Right cardiac atrium (tissue), 5 donors: ENCODE measurements at regions not wholly inside any gene's neighbourhood (a gene's known extent, or its start where the extent isn't known, plus 50 kb on each side); places are given as distances from the start of the nearest gene placed in this dataset.
A peak's percentile ranks its signal among the peaks of the same experiment; 100 is the strongest.

Experiments used
- ATAC-seq, 2 donors: fragments of 200-7000 bp; cut with Tn5 transposase; one replicate each; pipeline versions ENCODE4 v1.8.0 to v1.9.1; 2020; ENCODE audit warnings: moderate library complexity in 2 of 2, mild to moderate bottlenecking in 1 of 2
- DNase-seq, 3 donors: peaks; one replicate each; pipeline ENCODE4 v3.0.0-alpha.2; 2020
- H3K27ac ChIP-seq: one replicate; pipeline ENCODE4 v1.5.1; 2013; ENCODE audit warnings: mild to moderate bottlenecking, low read length, control low read depth, moderate library complexity
- H3K27me3 ChIP-seq: one replicate; pipeline ENCODE4 v1.6.1; 2013; ENCODE audit not compliant: control insufficient read depth, insufficient read depth
- H3K4me1 ChIP-seq: one replicate; pipeline ENCODE4 v1.6.1; 2013; ENCODE audit warnings: low read length; ENCODE audit not compliant: control insufficient read depth, insufficient read depth
- H3K4me3 ChIP-seq: one replicate; pipeline ENCODE4 v1.5.1; 2013; ENCODE audit warnings: low read length, control low read depth
- H3K9me3 ChIP-seq: one replicate; pipeline ENCODE4 v1.6.1; 2013; ENCODE audit warnings: low read length; ENCODE audit not compliant: control insufficient read depth
- WGBS: extraction: QIAGEN DNeasy Blood & Tissue Kit; methylation state at CpG from one replicate; pipeline ENCODE4 v1.1.7; 2013; 5-methylcytosine and 5-hydroxymethylcytosine counted together
- intact Hi-C, 4 donors: fragments of 100-400 bp; cut with DNase I; formaldehyde crosslinking; loops; one replicate each; pipeline versions ENCODE4 v1.11.0 to v1.14.0; 2022 to 2023
- donor health status: healthy with polysubstance abuse.
- donor health status: DM: no; HTN: yes; CAD: no.
- donor health status: DM: no; HTN: no; CAD: no.
- donor health status: DM: no; HTN: yes; CAD: no; lungs with severe emphysema.
- donor health status: DM: yes; HTN: yes; CAD: no.

- no peak overlapping the region for H3K4me3 ChIP-seq
- no peaks in the 10 kb centered on the region for H3K9me3 ChIP-seq
- intact Hi-C loops: no loop called here
- DNase-seq (no peak), ATAC-seq (no peak)
- 87% methylated on average over 2 of the region's 2 CpGs for WGBS
- H3K27ac ChIP-seq: no peak overlapping the region
- H3K27me3 ChIP-seq: no peaks in the 10 kb centered on the region
- no peaks in the 10 kb centered on the region for H3K4me1 ChIP-seq
Measured at GRCh38 chr15:94535298-94536048, 304.1 kb downstream of the MCTP2 start.

DNA sequence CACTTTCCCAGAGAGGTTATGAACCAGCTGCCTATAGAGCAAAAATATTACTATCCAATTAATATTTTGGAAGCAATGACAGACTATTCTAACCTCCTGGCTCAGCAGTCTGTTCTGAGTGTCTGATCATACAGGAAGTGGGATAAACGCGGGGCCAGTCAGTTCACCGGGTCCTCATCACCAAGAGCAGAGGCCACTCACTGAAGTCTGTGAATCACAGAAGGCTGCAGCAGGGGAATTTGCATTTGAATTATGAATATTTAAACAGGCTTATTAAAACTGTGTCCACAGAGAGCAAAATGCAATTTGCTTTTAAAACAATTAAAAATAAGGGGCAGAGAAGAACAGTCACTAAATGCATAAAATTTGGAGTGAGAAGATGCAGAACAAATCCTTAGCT lies 305.2 kb downstream of the MCTP2 start:
- Histone ChIP-seq H3K9me3 (no peaks in the 10 kb centered on the region), H3K27me3 (no peaks in the 10 kb centered on the region), H3K4me1 (no peaks in the 10 kb centered on the region), H3K4me3 (no peak overlapping the region), H3K27ac (no peak overlapping the region)
- intact Hi-C loops: no loop called here
- ATAC-seq (no peak), DNase-seq (no peak)
- 25% methylated on average over 3 of the region's 3 CpGs for WGBS

GRCh38 chr15:94538280-94538679 lies 306.9 kb downstream of the MCTP2 start:
- no peak overlapping the region for H3K27ac ChIP-seq
- ATAC-seq: no peak
- no peak overlapping the region for H3K4me3 ChIP-seq
- no peak for DNase-seq
- 45% methylated on average over 1 of the region's 1 CpG for WGBS
- no peaks in the 10 kb centered on the region for H3K27me3 ChIP-seq
- no peaks in the 10 kb centered on the region for H3K9me3 ChIP-seq
- H3K4me1 ChIP-seq: no peaks in the 10 kb centered on the region
- intact Hi-C loops: no loop called here

GRCh38 chr15:94542391-94542790 lies 311.0 kb downstream of the MCTP2 start:
- no peaks in the 10 kb centered on the region for H3K4me1 ChIP-seq
- H3K27ac ChIP-seq: no peak overlapping the region
- no peak overlapping the region for H3K4me3 ChIP-seq
- ATAC-seq (no peak), DNase-seq (no peak)
- WGBS: 78% methylated on average over 1 of the region's 1 CpG
- no peaks in the 10 kb centered on the region for H3K9me3 ChIP-seq
- H3K27me3 ChIP-seq: no peaks in the 10 kb centered on the region
- intact Hi-C loops: no loop called here

DNA sequence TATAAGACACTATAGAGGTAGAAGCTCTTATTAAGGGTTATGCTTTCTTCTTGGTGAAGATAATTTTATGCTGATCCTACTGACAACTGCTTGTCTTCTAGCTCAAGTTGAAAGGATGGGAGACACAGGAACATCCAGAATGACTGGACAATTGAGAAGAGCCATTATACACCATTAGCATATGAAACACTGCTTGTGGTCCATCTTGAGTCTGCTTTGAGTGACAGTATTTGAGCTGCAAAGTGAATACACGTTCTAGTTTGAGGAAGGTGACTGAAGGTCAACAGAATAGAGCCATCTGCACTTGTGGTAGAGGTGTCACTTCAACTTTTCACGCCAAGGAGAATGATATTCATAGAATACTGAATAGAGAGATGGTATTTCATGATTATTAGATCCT lies 315.4 kb downstream of the MCTP2 start:
- H3K4me3 ChIP-seq: no peak overlapping the region
- H3K4me1 ChIP-seq: no peaks in the 10 kb centered on the region
- intact Hi-C loops: no loop called here
- H3K27me3 ChIP-seq: no peaks in the 10 kb centered on the region
- no peak overlapping the region for H3K27ac ChIP-seq
- DNase-seq (no peak), ATAC-seq (no peak)
- H3K9me3 ChIP-seq: no peaks in the 10 kb centered on the region
- WGBS: 46% methylated on average over 2 of the region's 2 CpGs

DNA sequence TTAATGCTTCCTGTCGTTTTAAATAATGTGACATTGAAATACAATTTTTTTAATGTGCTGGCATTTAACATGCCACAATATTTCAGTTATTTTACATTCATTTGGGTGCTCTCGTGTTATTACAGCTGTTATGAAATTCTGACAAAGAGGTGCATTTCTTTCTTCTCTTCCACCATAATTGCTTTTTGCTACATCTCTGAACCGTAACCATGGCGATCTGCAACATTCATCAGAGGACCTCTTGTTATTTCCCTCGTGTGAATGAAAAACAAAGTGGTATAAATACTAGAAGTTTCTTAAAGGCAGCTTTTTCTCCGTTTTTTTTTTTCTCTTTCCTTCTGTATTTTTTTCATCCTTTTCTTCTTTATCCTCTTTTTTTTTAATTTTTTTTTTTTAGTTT lies 316.4 kb downstream of the MCTP2 start:
- intact Hi-C loops: no loop called here
- ATAC-seq: no peak
- 73% methylated on average over 6 of the region's 6 CpGs for WGBS
- no peaks in the 10 kb centered on the region for H3K4me1 ChIP-seq
- H3K9me3 ChIP-seq: no peaks in the 10 kb centered on the region
- no peak overlapping the region for H3K4me3 ChIP-seq
- no peak overlapping the region for H3K27ac ChIP-seq
- no peaks in the 10 kb centered on the region for H3K27me3 ChIP-seq
- DNase-seq: no peak

DNA sequence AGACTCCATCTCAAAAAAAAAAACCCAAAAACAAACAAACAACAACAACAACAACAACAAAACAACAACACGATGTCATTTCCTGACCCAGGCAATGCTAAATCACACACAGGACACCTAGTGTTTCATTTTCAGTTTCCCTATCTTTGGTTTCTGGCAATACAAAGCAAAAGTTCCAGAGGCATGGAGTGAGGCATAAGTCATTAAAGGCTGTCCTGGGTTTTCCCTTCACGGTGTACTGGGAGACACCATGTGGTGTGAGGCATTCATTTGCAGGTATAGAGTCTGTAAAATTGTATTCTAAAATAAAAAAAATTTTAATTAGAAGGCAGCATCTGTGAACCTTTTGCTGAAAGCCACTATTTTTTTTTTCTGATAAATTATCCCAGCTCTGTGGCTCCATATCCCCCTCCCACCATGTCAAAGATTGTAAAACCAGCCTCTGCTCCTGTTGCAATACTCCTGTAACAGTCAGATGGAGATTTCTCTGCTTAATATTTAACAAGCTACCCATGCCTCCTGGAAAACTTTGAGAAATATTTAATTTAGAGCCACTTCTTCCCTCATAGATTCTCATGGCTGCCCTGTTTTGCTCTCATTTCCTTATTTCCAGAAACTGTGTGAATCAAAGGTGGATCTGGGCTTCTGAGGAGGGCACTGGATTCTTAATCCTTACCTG lies 324.6 kb downstream of the MCTP2 start:
- no peak overlapping the region for H3K4me3 ChIP-seq
- no peak for ATAC-seq
- no peaks in the 10 kb centered on the region for H3K4me1 ChIP-seq
- no peaks in the 10 kb centered on the region for H3K9me3 ChIP-seq
- no peak for DNase-seq
- no peak overlapping the region for H3K27ac ChIP-seq
- WGBS: 89% methylated on average over 2 of the region's 2 CpGs
- H3K27me3 ChIP-seq: no peaks in the 10 kb centered on the region
- intact Hi-C loops: no loop called here

GRCh38 chr15:94561036-94561689 lies 329.8 kb downstream of the MCTP2 start:
- intact Hi-C loops: no loop called here
- no peaks in the 10 kb centered on the region for H3K9me3 ChIP-seq
- H3K27ac ChIP-seq: no peak overlapping the region
- DNase-seq (no peak), ATAC-seq (no peak)
- H3K4me3 ChIP-seq: no peak overlapping the region
- H3K27me3 ChIP-seq: no peaks in the 10 kb centered on the region
- no peaks in the 10 kb centered on the region for H3K4me1 ChIP-seq
- 88% methylated on average over 4 of the region's 4 CpGs for WGBS

DNA sequence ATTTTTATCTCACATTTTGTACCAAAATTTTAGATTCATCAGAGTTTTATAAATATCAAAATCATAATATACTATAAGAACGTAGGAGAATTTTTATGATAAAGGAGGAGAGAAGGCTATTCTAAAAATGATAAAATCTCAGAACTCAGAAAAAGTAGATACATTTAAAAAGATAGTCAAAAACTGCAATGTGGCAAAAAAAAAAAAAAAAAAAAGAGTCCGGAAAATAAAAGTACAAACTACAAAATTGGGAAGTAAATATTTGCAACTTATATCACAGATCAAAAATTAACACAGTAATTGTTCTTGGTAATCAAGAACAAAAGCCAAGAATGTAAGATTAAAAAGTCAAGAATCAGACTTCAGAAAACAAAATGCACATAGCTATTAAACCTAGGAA lies 332.1 kb downstream of the MCTP2 start:
- ATAC-seq (no peak), DNase-seq (no peak)
- no peak overlapping the region for H3K27ac ChIP-seq
- H3K9me3 ChIP-seq: no peaks in the 10 kb centered on the region
- H3K4me1 ChIP-seq: no peaks in the 10 kb centered on the region
- intact Hi-C loops: no loop called here
- no peak overlapping the region for H3K4me3 ChIP-seq
- WGBS: 81% methylated on average over 2 of the region's 2 CpGs
- H3K27me3 ChIP-seq: no peaks in the 10 kb centered on the region

DNA sequence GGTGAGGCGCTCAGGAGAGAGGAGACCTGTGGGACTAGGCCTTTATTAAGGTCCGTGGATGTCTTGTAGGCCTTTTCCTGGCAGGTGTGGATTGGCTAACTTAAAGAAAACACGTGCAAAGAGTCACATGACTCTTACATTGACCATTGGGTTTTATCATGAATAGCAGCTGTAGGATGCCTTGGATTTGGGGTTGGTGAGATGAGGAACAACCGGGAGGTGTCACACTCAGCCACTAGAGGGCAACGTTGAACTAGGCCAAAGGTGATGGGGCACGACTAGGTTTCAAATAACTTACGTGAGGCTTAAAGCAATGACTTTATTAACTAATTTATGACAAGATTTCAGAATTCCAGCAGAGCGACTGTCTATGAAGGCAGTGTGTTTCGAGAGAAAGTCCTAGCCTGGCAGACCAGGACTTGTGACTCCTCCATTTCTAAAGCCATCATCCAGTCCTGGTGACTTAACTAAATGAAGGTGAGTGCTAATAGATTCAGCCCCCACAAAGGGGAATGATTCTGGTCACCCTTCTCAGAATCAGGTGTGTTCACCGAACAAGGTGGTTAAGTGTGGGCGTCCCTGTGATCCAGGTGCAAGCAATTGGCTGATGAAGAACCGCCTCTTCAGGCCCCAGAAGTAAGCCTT lies 345.6 kb downstream of the MCTP2 start:
- ATAC-seq (peak in 1 of 2 donors; percentile 44), DNase-seq (peak in 1 of 3 donors; percentile 48)
- Histone ChIP-seq H3K27me3 (no peaks in the 10 kb centered on the region), H3K9me3 (no peaks in the 10 kb centered on the region), H3K27ac (no peak overlapping the region), H3K4me3 (no peak overlapping the region), H3K4me1 (no peaks in the 10 kb centered on the region)
- 67% methylated on average over 12 of the region's 12 CpGs for WGBS
- intact Hi-C loops: no loop called here

GRCh38 chr15:94579286-94579685 lies 347.9 kb downstream of the MCTP2 start:
- no peak for DNase-seq

More at GRCh38 chr15:94579286-94579685, 347.9 kb downstream of the MCTP2 start:
- H3K9me3 ChIP-seq: no peaks in the 10 kb centered on the region
- WGBS: 73% methylated on average over 5 of the region's 5 CpGs
- no peak overlapping the region for H3K27ac ChIP-seq
- intact Hi-C loops: no loop called here
- H3K27me3 ChIP-seq: no peaks in the 10 kb centered on the region
- no peaks in the 10 kb centered on the region for H3K4me1 ChIP-seq
- no peak overlapping the region for H3K4me3 ChIP-seq
- no peak for ATAC-seq
